GM13977 (cell line): ENCODE measurements at regions not wholly inside any gene's neighbourhood (a gene's known extent, or its start where the extent isn't known, plus 50 kb on each side); places are given as distances from the start of the nearest gene placed in this dataset.

ENCODE experiments used
- DNase-seq: peaks from one replicate; pipeline ENCODE4 v3.0.0; 2012; ENCODE audit warnings: low spot score
- CTCF ChIP-seq: IDR thresholded peaks from 2 replicates; pipeline ENCODE4 v1.5.1; 2012; ENCODE audit warnings: mild to moderate bottlenecking, control low read depth; ENCODE audit not compliant: insufficient read depth; ENCODE audit errors: extremely low read depth, missing control alignments
- in situ Hi-C: fragments of 300-500 bp; cut with MboI; formaldehyde crosslinking; loops from one replicate; pipeline ENCODE4 v1.12.0; 2022; ENCODE audit warnings: low sequenced_read_pairs, low pct_unique_long_range_greater_than_20kb, mixed read lengths, inconsistent platforms; ENCODE audit not compliant: unreplicated experiment

- TF ChIP-seq CTCF = no peak
- in situ Hi-C loops = no loop called here
- DNase-seq = no peak
These were observed 501.3 kb upstream of the ARGLU1 start for GRCh38 chr13:107069108-107069776.

GRCh38 chr13:107067381-107067780, 499.4 kb upstream of the ARGLU1 start:
- in situ Hi-C loops = no loop called here
- TF ChIP-seq CTCF = no peak
- no peak for DNase-seq

- in situ Hi-C loops = no loop called here
- no peak for DNase-seq
- no peak for TF ChIP-seq CTCF
These were observed 498.4 kb upstream of the ARGLU1 start for GRCh38 chr13:107066355-107066754.

- no peak for TF ChIP-seq CTCF
- in situ Hi-C loops = no loop called here
- DNase-seq = no peak
These were observed 497.1 kb upstream of the ARGLU1 start for GRCh38 chr13:107065036-107065435.

GRCh38 chr13:107057028-107057631, 489.2 kb upstream of the ARGLU1 start:
- in situ Hi-C loops = no loop called here
- DNase-seq = no peak
- no peak for TF ChIP-seq CTCF

- no peak for TF ChIP-seq CTCF
- in situ Hi-C loops = no loop called here
- DNase-seq = no peak
These were observed 475.4 kb upstream of the ARGLU1 start for GRCh38 chr13:107043021-107043956.
